Activated naive CD4-positive, alpha-beta T cell treated with anti-CD3 and anti-CD28 coated beads for 36 hours (primary cell): ENCODE measurements at regions not wholly inside any gene's neighbourhood (a gene's known extent, or its start where the extent isn't known, plus 50 kb on each side); places are given as distances from the start of the nearest gene placed in this dataset.
"Not testable (repeated sequence)": the region's sequence is repeated elsewhere in the genome, so short reads cannot be mapped to it uniquely, and the experiment has no call there.

Experiments used
- CTCF ChIA-PET: fragments of 350-600 bp; sonication (Branson Sonifier 250); formaldehyde crosslinking; loops from one replicate; lab custom pipeline; 2021; ENCODE audit warnings: antibody characterized with exemption; lab: Charles Lee
- DNase-seq: peaks from one replicate; pipeline ENCODE4 v3.0.0-alpha.2; 2020
- H3K27ac Mint-ChIP-seq: one replicate; pipeline ENCODE4 v1.8.0; 2021; ENCODE audit warnings: mild to moderate bottlenecking, mixed read lengths
- H3K27me3 Mint-ChIP-seq: one replicate; pipeline ENCODE4 v1.8.0; 2021; ENCODE audit warnings: low read depth, mixed read lengths
- H3K36me3 Mint-ChIP-seq: one replicate; pipeline ENCODE4 v1.8.0; 2021; ENCODE audit warnings: low read depth, mixed read lengths
- H3K4me1 Mint-ChIP-seq: one replicate; pipeline ENCODE4 v1.8.0; 2021; ENCODE audit warnings: low read depth, mixed read lengths
- H3K4me3 Mint-ChIP-seq: one replicate; pipeline ENCODE4 v1.8.0; 2021; ENCODE audit warnings: mild to moderate bottlenecking, moderate library complexity, mixed read lengths
- H3K9me3 Mint-ChIP-seq: one replicate; pipeline ENCODE4 v1.8.0; 2021; ENCODE audit warnings: mixed read lengths
- intact Hi-C: fragments of 100-400 bp; cut with micrococcal nuclease; formaldehyde crosslinking; loops from one replicate; pipeline ENCODE4 v1.15.1; 2023

DNA sequence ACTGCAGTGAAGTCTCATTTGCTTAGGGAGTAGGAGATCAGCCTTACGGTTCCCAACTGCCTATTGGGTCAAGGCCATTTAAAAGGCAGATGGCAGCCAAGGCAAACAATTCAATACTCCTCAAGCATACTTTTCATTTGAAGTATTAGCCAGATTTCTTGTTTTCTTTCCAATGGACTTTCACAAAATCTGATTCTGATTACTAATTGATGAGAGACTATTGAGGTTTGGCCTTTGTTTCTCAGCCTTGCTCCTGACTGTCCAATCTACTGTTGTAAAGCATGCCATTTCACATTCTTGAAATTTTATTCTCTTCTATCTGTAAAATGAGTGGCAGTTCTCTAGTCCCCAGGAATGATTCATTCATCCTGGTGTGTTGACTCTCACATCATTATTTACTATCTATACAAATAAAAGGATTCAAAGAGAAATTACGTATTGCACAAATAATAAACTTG lies 166.2 kb upstream of the TGFBR2 start:
- CTCF ChIA-PET = interaction anchor here (0.6 kb wide), 1 partner anchor 17 kb away, joined by 3 read pairs; no protein-coding TSS in a partner anchor
- intact Hi-C loops = loop anchor here (1.0 kb wide), 1 partner anchor 311 kb away; no protein-coding TSS in a partner anchor
- DNase-seq = no peak
- Mint-ChIP-seq H3K27ac (no peak overlapping the region), H3K4me3 (no peak overlapping the region), H3K36me3 (no peaks in the 10 kb centered on the region), H3K9me3 (peaks cover 2% of the 10 kb centered on the region), H3K4me1 (peaks cover 18% of the 10 kb centered on the region), H3K27me3 (no peaks in the 10 kb centered on the region)

DNA sequence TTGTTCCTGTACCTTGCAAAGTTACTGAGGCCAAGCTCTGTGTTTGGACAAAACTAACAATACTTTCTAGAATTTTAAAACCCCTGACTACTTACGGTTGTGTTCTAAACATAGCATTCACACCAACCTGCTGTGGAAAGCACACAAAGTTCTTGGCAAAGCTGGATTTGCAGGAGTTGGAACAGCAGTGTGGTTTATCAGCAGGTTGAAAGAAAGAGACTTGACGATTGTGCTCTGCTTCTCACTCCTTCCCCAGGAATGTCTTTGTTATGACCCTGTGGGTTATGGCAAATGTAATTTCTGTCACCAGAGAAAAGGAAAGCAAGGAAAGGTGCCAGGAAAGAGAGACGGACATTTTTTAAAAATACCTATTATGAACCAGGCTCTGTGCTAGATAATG lies 165.5 kb upstream of the TGFBR2 start:
- Mint-ChIP-seq H3K4me3 (no peak overlapping the region), H3K36me3 (no peaks in the 10 kb centered on the region), H3K27me3 (no peaks in the 10 kb centered on the region), H3K4me1 (peaks cover 16% of the 10 kb centered on the region), H3K27ac (no peak overlapping the region), H3K9me3 (peaks cover 2% of the 10 kb centered on the region)
- CTCF ChIA-PET = interaction anchor here (0.6 kb wide), 1 partner anchor 16 kb away, joined by 3 read pairs; no protein-coding TSS in a partner anchor
- intact Hi-C loops = loop anchor here (1.0 kb wide), 1 partner anchor 310 kb away; no protein-coding TSS in a partner anchor
- DNase-seq = no peak

DNA sequence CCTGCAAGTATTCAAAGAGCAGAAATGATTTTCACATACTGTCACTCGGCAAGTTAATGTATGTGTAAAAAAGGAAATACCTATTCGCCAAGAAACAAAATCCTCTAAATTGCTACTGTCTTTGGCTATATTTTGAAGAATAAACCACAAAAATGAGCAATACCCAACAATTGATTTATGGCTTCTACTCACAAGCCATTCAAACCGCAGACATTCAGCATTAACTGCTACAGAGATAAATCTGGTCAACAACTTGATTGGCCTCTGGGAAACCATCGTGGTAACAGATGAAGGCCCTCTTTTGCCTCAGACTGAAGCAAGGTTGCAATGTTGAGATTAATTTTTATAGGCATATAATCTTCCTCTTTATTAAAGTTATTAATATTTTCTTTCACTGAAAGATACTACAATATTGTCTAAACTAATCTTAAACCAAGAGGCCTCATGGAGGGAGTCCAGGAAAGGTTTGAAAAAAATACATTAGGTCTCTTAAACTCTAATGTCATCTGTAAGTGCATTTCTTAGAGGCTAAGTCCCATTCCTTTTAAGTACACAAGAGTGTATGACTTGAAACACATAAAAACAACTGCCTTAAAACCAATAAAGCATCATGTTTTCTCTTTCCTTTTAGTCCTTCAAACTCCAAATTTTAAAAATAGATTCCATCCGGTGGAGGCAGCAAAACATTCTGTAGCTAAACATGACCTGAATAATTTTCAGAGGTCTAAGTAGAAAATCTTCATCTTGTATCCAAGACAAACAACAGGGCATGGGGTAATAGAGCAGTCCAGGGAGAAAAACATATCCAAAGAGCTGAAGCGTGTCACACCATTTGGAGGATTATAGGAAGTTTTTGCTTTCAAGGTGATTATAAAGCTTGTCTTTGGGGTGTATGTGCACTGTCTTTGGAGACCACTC lies 162.4 kb upstream of the TGFBR2 start:
- Mint-ChIP-seq H3K27ac (no peak overlapping the region), H3K9me3 (peaks cover 2% of the 10 kb centered on the region), H3K4me3 (no peak overlapping the region), H3K4me1 (peaks cover 6% of the 10 kb centered on the region), H3K27me3 (no peaks in the 10 kb centered on the region), H3K36me3 (no peaks in the 10 kb centered on the region)
- no peak for DNase-seq
- intact Hi-C loops = no loop called here
- CTCF ChIA-PET = interaction anchor here (1.0 kb wide), 1 partner anchor 12 kb away, joined by 4 read pairs; no protein-coding TSS in a partner anchor

GRCh38 chr3:30448450-30449289 lies 157.7 kb upstream of the TGFBR2 start:
- Mint-ChIP-seq H3K27ac (no peak overlapping the region), H3K4me1 (no peaks in the 10 kb centered on the region), H3K9me3 (peaks cover 5% of the 10 kb centered on the region), H3K27me3 (no peaks in the 10 kb centered on the region), H3K4me3 (no peak overlapping the region), H3K36me3 (no peaks in the 10 kb centered on the region)
- no peak for DNase-seq
- intact Hi-C loops = no loop called here
- CTCF ChIA-PET = interaction anchor here (1.2 kb wide), 1 partner anchor 254 kb away, joined by 3 read pairs; no protein-coding TSS in a partner anchor

GRCh38 chr3:30449290-30449632 lies 157.1 kb upstream of the TGFBR2 start:
- Mint-ChIP-seq H3K9me3 (peaks cover 5% of the 10 kb centered on the region), H3K4me3 (no peak overlapping the region), H3K27me3 (no peaks in the 10 kb centered on the region), H3K36me3 (no peaks in the 10 kb centered on the region), H3K4me1 (no peaks in the 10 kb centered on the region), H3K27ac (no peak overlapping the region)
- DNase-seq = no peak
- CTCF ChIA-PET = no interaction called here
- intact Hi-C loops = no loop called here

GRCh38 chr3:30452446-30452845 lies 154.0 kb upstream of the TGFBR2 start:
- no peak for DNase-seq
- H3K9me3 Mint-ChIP-seq = peaks cover 5% of the 10 kb centered on the region
- no peak overlapping the region for H3K4me3 Mint-ChIP-seq
- H3K27ac Mint-ChIP-seq = no peak overlapping the region
- H3K27me3 Mint-ChIP-seq = no peaks in the 10 kb centered on the region
- peaks cover 6% of the 10 kb centered on the region for H3K4me1 Mint-ChIP-seq
- CTCF ChIA-PET = no interaction called here
- no peaks in the 10 kb centered on the region for H3K36me3 Mint-ChIP-seq
- intact Hi-C loops = no loop called here

DNA sequence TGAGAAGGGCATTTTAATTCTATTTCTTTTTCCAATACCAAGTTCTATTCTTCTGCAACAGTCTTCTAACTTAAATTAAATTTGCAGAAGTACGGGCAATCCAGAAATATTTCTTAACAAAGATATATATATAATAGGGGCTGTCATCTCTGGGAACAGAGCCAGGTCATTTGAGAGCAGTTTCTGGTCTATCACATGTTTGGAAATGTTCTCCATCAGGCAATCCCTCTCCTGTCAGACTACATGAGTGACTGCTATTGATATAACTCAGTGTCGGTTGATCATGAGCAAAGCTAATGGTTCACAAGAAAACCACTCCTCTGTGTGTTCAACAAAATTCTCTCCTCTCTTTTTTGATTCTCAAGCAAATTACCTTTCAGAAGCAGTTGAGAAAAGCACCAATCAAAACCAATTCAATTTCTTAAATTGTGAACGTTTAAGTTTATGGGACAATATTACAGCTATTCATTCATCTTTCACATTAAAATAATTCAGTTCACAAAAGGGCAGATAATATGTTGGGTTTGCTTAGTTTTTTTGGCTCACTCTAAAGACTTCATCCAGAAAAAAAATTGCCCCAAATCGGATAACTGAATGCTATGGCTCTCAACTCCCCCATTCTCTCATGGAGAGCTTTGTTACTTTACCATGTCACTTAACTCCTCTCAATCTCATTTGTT lies 152.9 kb upstream of the TGFBR2 start:
- H3K36me3 Mint-ChIP-seq = no peaks in the 10 kb centered on the region
- H3K4me1 Mint-ChIP-seq = peaks cover 6% of the 10 kb centered on the region
- CTCF ChIA-PET = no interaction called here
- H3K4me3 Mint-ChIP-seq = no peak overlapping the region
- DNase-seq = no peak
- H3K27me3 Mint-ChIP-seq = no peaks in the 10 kb centered on the region
- no peak overlapping the region for H3K27ac Mint-ChIP-seq
- intact Hi-C loops = no loop called here
- H3K9me3 Mint-ChIP-seq = peaks cover 6% of the 10 kb centered on the region

DNA sequence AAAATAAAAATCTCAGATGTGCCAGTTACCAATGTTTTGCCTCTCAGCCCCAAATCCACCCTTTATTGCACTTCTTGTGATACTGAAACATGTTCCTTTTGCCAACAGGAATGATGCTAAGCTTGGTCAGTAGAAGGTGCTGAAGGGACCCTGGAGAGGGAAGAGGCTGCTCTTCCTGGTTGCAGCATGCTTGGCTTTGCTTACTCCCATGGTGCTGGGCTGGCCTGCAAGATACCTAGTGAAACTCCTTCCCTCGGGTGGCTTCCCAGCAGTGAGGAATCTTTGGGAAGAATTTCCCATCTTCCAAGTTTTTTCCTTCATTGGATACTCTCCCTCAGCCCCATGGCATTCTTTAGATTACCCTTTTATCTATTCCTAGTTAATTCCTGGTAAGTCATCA lies 151.8 kb upstream of the TGFBR2 start:
- H3K9me3 Mint-ChIP-seq = peaks cover 8% of the 10 kb centered on the region
- peaks cover 6% of the 10 kb centered on the region for H3K4me1 Mint-ChIP-seq
- H3K27me3 Mint-ChIP-seq = no peaks in the 10 kb centered on the region
- CTCF ChIA-PET = no interaction called here
- DNase-seq = no peak
- no peaks in the 10 kb centered on the region for H3K36me3 Mint-ChIP-seq
- no peak overlapping the region for H3K27ac Mint-ChIP-seq
- H3K4me3 Mint-ChIP-seq = no peak overlapping the region
- intact Hi-C loops = no loop called here

- H3K36me3 Mint-ChIP-seq, H3K4me1 Mint-ChIP-seq, CTCF ChIA-PET, H3K4me3 Mint-ChIP-seq, H3K27ac Mint-ChIP-seq, H3K9me3 Mint-ChIP-seq, intact Hi-C loops, H3K27me3 Mint-ChIP-seq, DNase-seq: not testable (repeated sequence)
Observed at GRCh38 chr3:30455112-30455511, 151.3 kb upstream of the TGFBR2 start.

DNA sequence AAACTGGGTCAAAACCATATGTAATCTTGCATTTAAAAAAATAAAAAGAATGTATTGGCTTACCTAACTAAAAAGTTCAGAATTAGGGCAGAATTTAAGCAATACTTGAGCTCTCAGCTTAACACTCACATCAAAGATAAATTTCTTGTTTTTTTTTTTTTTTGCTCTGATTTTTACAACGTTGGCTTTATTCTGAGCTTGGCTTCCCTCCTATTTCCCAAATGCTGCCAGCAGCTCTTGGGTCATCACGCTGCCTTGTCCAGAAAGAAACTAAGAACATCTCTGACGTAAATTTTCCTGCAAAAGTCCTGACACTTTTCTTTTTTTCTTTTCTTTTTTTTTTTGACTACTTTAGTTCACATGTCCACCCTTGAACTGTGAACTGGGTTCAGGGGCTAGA lies 150.6 kb upstream of the TGFBR2 start:
- CTCF ChIA-PET = interaction anchor here (0.6 kb wide), 2 partner anchors 237 to 889 kb away, joined by 3 read pairs; no protein-coding TSS in a partner anchor
- H3K4me1 Mint-ChIP-seq = peaks cover 6% of the 10 kb centered on the region
- H3K27ac Mint-ChIP-seq = no peak overlapping the region
- H3K9me3 Mint-ChIP-seq = peaks cover 9% of the 10 kb centered on the region
- DNase-seq = no peak
- intact Hi-C loops = no loop called here
- no peak overlapping the region for H3K4me3 Mint-ChIP-seq
- no peaks in the 10 kb centered on the region for H3K27me3 Mint-ChIP-seq
- no peaks in the 10 kb centered on the region for H3K36me3 Mint-ChIP-seq

DNA sequence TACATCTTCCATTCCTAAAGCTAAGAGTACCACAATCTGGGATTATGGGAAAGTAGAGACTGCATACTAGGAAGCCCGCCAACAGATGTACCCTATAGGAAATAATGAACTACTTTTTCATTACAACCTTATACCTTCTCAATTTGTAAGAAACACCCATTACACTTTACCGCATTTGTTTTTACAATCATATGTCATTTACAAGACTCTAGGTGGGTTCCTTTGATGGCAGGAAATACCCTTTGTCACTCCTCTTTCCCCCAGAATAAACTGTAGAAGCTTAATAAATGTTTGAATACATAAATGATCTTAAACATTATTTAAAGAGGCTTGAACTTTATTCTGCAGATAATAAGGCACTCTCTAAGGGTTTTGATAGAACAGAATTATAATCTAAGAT lies 150.1 kb upstream of the TGFBR2 start:
- intact Hi-C loops = no loop called here
- Mint-ChIP-seq H3K27ac (no peak overlapping the region), H3K27me3 (no peaks in the 10 kb centered on the region), H3K9me3 (peaks cover 9% of the 10 kb centered on the region), H3K36me3 (no peaks in the 10 kb centered on the region), H3K4me1 (peaks cover 6% of the 10 kb centered on the region), H3K4me3 (no peak overlapping the region)
- CTCF ChIA-PET = interaction anchor here (0.6 to 1.3 kb wide), 4 partner anchors 12 to 889 kb away, joined by 3 to 4 read pairs (median 3); no protein-coding TSS in a partner anchor
- DNase-seq = no peak

DNA sequence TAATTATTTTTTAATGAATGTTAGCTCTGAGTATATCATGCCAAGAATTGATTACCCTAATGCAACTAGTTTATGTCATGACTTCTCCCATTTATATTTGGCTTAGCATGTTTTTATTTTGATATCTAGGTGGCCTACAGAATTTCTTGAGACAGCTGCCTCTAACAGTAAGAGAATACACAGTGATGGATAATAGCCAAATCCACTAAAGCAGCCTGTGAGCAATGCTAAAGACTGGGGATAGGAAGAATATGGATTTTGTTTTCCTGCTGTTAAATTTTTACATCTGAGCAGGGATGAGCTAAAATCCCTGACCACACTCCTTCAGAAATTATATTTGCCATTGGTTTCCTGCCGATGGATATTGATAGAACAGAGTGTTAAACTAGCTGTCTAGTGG lies 149.3 kb upstream of the TGFBR2 start:
- H3K4me1 Mint-ChIP-seq = peaks cover 6% of the 10 kb centered on the region
- no peaks in the 10 kb centered on the region for H3K36me3 Mint-ChIP-seq
- no peak overlapping the region for H3K4me3 Mint-ChIP-seq
- DNase-seq = no peak
- CTCF ChIA-PET = interaction anchor here (0.6 to 1.3 kb wide), 2 partner anchors 17 to 236 kb away, joined by 3 read pairs; no protein-coding TSS in a partner anchor
- no peaks in the 10 kb centered on the region for H3K27me3 Mint-ChIP-seq
- intact Hi-C loops = no loop called here
- peaks cover 9% of the 10 kb centered on the region for H3K9me3 Mint-ChIP-seq
- no peak overlapping the region for H3K27ac Mint-ChIP-seq
